Transverse colon (tissue), 4 donors: ENCODE measurements at regions not wholly inside any gene's neighbourhood (a gene's known extent, or its start where the extent isn't known, plus 50 kb on each side); places are given as distances from the start of the nearest gene placed in this dataset.

ENCODE experiments used
- EP300 ChIP-seq: sonication (generic); formaldehyde crosslinking; IDR thresholded peaks from one replicate; pipeline ENCODE4 v1.6.1; 2017; ENCODE audit warnings: antibody characterized with exemption, low read depth
- POLR2A ChIP-seq: fragments of 450-650 bp; IDR thresholded peaks from one replicate; pipeline ENCODE4 v1.6.1; 2016; ENCODE audit warnings: antibody characterized with exemption, mild to moderate bottlenecking, moderate library complexity
- POLR2AphosphoS5 ChIP-seq, 3 donors: sonication (generic); formaldehyde crosslinking; IDR thresholded peaks; one replicate each; pipeline ENCODE4 v1.6.1; 2016; ENCODE audit warnings: antibody characterized with exemption in 3 of 3
- TF ChIP-seq, protein P1 (sequence below), 5 experiments: fragments of 200-600 bp in 3 of 5; fragments of 450-650 bp in 2 of 5; sonication (generic) in 3 of 5; IDR thresholded peaks; 1 replicate in 2 of 5; 2 replicates in 3 of 5; pipeline ENCODE4 v1.5.1; 2016 to 2017; ENCODE audit warnings: antibody characterized with exemption in 5 of 5, inconsistent platforms in 3 of 5, mild to moderate bottlenecking in 2 of 5, moderate library complexity in 1 of 5

DNA sequence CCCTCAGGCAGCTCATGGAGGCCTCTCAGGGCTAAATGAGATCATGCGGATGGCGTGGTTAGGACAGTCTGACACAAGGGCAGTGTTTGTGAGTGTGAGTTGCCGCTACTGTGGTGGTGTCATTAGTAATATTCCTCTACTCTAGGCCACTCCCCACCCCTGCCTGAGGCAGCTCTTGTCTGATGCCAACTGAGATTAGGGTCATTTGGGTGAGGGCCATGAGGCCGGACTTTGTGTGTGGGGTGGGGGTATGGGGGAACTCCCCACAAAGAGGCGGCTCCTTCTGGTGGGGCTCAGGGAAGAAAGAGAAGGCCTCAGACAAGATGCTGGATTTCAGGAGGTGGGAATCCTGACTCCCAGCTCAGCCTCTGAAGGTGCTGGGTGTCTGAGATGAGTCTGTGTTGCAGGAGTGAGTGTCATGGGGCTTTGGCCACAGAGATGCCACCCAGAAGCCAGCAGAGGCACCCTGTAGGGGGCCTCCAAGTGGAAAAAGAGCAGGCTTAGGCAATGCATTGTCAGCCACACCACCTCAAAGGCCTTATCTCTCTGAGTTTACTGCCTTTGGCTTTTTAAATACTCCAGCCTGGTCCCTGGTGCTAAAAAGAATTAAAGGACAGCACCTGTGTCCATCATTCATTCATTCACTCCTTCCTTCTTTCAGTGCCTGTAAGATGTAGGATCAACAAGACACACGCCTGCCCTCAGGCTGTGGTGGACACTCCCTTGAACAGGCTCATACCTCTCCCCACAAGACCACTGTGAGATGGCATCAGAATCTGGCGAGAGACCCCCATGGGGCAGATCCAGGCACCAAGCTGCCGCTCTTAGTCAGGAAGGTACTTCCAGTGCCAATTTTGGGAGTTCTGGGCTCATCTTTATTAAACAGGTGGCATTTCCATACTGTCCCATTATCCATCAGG, 175.2 kb downstream of the MRPL14 start:
- TF ChIP-seq, protein P1, sequence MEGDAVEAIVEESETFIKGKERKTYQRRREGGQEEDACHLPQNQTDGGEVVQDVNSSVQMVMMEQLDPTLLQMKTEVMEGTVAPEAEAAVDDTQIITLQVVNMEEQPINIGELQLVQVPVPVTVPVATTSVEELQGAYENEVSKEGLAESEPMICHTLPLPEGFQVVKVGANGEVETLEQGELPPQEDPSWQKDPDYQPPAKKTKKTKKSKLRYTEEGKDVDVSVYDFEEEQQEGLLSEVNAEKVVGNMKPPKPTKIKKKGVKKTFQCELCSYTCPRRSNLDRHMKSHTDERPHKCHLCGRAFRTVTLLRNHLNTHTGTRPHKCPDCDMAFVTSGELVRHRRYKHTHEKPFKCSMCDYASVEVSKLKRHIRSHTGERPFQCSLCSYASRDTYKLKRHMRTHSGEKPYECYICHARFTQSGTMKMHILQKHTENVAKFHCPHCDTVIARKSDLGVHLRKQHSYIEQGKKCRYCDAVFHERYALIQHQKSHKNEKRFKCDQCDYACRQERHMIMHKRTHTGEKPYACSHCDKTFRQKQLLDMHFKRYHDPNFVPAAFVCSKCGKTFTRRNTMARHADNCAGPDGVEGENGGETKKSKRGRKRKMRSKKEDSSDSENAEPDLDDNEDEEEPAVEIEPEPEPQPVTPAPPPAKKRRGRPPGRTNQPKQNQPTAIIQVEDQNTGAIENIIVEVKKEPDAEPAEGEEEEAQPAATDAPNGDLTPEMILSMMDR (IDR thresholded peaks at IDR 0.05): no peak
- no peak for TF ChIP-seq POLR2A
- no peak for TF ChIP-seq POLR2AphosphoS5 (IDR thresholded peaks at IDR 0.05)
- TF ChIP-seq EP300: no peak
